ENCODE measurements at regions not wholly inside any gene's neighbourhood (a gene's known extent, or its start where the extent isn't known, plus 50 kb on each side); places are given as distances from the start of the nearest gene placed in this dataset.

- DNase-seq = no peak
- no peaks in the 10 kb centered on the region for H3K9me3 ChIP-seq
- H3K27ac ChIP-seq = no peak overlapping the region
- 68 to 78% (median 72%) methylated on average over 1 of the region's 1 CpG for WGBS, 4 donors
- no peak for ATAC-seq
- intact Hi-C loops (cut with DNase I) = no loop called here
- H3K36me3 ChIP-seq = no peaks in the 10 kb centered on the region
- H3K4me1 ChIP-seq = peaks cover 0 to 4% (median 0%) of the 10 kb centered on the region in 12 donors
- no peaks in the 10 kb centered on the region for H3K27me3 ChIP-seq
- no peak for TF ChIP-seq POLR2A (IDR thresholded peaks at IDR 0.05)
- no peak for TF ChIP-seq CTCF (IDR thresholded peaks at IDR 0.05)
- no peak overlapping the region for H3K4me3 ChIP-seq
Measured at GRCh38 chr1:87810166-87810565, 481.5 kb downstream of the LMO4 start.

- Histone ChIP-seq H3K27ac (no peak overlapping the region), H3K4me3 (no peak overlapping the region), H3K36me3 (no peaks in the 10 kb centered on the region), H3K9me3 (no peaks in the 10 kb centered on the region), H3K27me3 (no peaks in the 10 kb centered on the region), H3K4me1 (peaks cover 0 to 5% (median 0%) of the 10 kb centered on the region in 12 donors)
- DNase-seq = no peak
- 75 to 79% (median 77%) methylated on average over 6 of the region's 6 CpGs for WGBS, 4 donors
- TF ChIP-seq POLR2A (IDR thresholded peaks at IDR 0.05) = no peak
- ATAC-seq = no peak
- intact Hi-C loops (cut with DNase I) = no loop called here
Measured at GRCh38 chr1:87812871-87813577, 484.3 kb downstream of the LMO4 start.

GRCh38 chr1:87814573-87814972, 485.9 kb downstream of the LMO4 start:
- Histone ChIP-seq H3K36me3 (no peaks in the 10 kb centered on the region), H3K4me1 (peaks cover 0 to 5% (median 0%) of the 10 kb centered on the region in 12 donors), H3K27ac (no peak overlapping the region), H3K27me3 (no peaks in the 10 kb centered on the region), H3K4me3 (no peak overlapping the region), H3K9me3 (no peaks in the 10 kb centered on the region)
- no peak for DNase-seq
- no peak for ATAC-seq
- intact Hi-C loops (cut with DNase I) = no loop called here
- TF ChIP-seq CTCF (IDR thresholded peaks at IDR 0.05) = no peak
- TF ChIP-seq POLR2A (IDR thresholded peaks at IDR 0.05) = no peak
- 67 to 91% (median 70%) methylated on average over 1 of the region's 1 CpG for WGBS, 4 donors

GRCh38 chr1:87816646-87817045, 488.0 kb downstream of the LMO4 start:
- intact Hi-C loops (cut with DNase I) = no loop called here
- no peaks in the 10 kb centered on the region for H3K36me3 ChIP-seq
- no peak for ATAC-seq
- WGBS, 4 donors = 36 to 48% (median 44%) methylated on average over 3 of the region's 3 CpGs
- H3K9me3 ChIP-seq = no peaks in the 10 kb centered on the region
- TF ChIP-seq CTCF (IDR thresholded peaks at IDR 0.05) = no peak
- TF ChIP-seq POLR2A (IDR thresholded peaks at IDR 0.05) = no peak
- H3K4me3 ChIP-seq = no peak overlapping the region
- no peaks in the 10 kb centered on the region for H3K27me3 ChIP-seq
- DNase-seq = peak in 1 of 5 donors; percentile 18
- H3K4me1 ChIP-seq = peaks cover 0 to 5% (median 0%) of the 10 kb centered on the region in 12 donors
- no peak overlapping the region for H3K27ac ChIP-seq
